PC-9 (cell line): ENCODE measurements at regions not wholly inside any gene's neighbourhood (a gene's known extent, or its start where the extent isn't known, plus 50 kb on each side); places are given as distances from the start of the nearest gene placed in this dataset.

Source experiments
- BruUV-seq: library from RNA; stranded (reverse); fragments of 400-500 nt; replicated peaks from 2 replicates; lab custom pipeline; 2021; lab: Mats Ljungman, UMichigan
- CTCF ChIA-PET: fragments of 300-600 bp; sonication (Branson Sonifier 250); formaldehyde crosslinking; loops from one replicate; lab custom pipeline; 2022; ENCODE audit warnings: antibody characterized with exemption; lab: Charles Lee
- POLR2A ChIA-PET: fragments of 300-600 bp; sonication (Branson Sonifier 250); formaldehyde crosslinking; loops from one replicate; lab custom pipeline; 2022; ENCODE audit warnings: antibody characterized with exemption; ENCODE audit not compliant: unreplicated experiment; lab: Charles Lee
- DNase-seq, 2 experiments: peaks; one replicate each; pipeline versions ENCODE4 v3.0.0 to v3.0.0-alpha.2; 2015 to 2022; ENCODE audit warnings: mixed read lengths in 1 of 2
- H2AFZ ChIP-seq: fragments of 200-600 bp; sonication (generic); 2 replicates; pipeline ENCODE4 v1.8.1; 2017; ENCODE audit warnings: antibody characterized with exemption
- H3F3A ChIP-seq: fragments of 200-600 bp; sonication (generic); 2 replicates; pipeline ENCODE4 v1.8.1; 2017; ENCODE audit warnings: antibody characterized with exemption, mild to moderate bottlenecking, low read depth; ENCODE audit not compliant: insufficient read depth
- H3K27ac ChIP-seq: fragments of 200-600 bp; sonication (generic); 2 replicates; pipeline ENCODE4 v1.6.1; 2016; ENCODE audit warnings: mixed run types
- H3K27me3 ChIP-seq: fragments of 200-600 bp; sonication (generic); 2 replicates; pipeline ENCODE4 v1.6.1; 2016; ENCODE audit warnings: low read depth, mixed run types; ENCODE audit not compliant: insufficient read depth
- H3K36me3 ChIP-seq: fragments of 200-600 bp; sonication (generic); 2 replicates; pipeline ENCODE4 v1.6.1; 2016; ENCODE audit warnings: low read depth, mixed run types
- H3K4me1 ChIP-seq: fragments of 200-600 bp; sonication (generic); replicated peaks from 2 replicates; pipeline ENCODE4 v1.6.1; 2016; ENCODE audit warnings: mixed run types; ENCODE audit not compliant: insufficient read depth
- H3K4me2 ChIP-seq: fragments of 200-600 bp; sonication (generic); 2 replicates; pipeline ENCODE4 v1.6.1; 2017; ENCODE audit warnings: mixed run types
- H3K4me3 ChIP-seq: fragments of 200-600 bp; sonication (generic); 2 replicates; pipeline ENCODE4 v1.6.1; 2016; ENCODE audit warnings: mixed run types
- H3K79me2 ChIP-seq: fragments of 200-600 bp; sonication (generic); 2 replicates; pipeline ENCODE4 v1.6.1; 2017; ENCODE audit warnings: low read depth, mixed run types
- H3K9me2 ChIP-seq: fragments of 200-600 bp; sonication (generic); 2 replicates; pipeline ENCODE4 v1.8.1; 2017; ENCODE audit warnings: mild to moderate bottlenecking; ENCODE audit not compliant: insufficient read depth
- H3K9me3 ChIP-seq: fragments of 200-600 bp; sonication (generic); 2 replicates; pipeline ENCODE4 v1.8.1; 2016; ENCODE audit warnings: low read depth; ENCODE audit not compliant: insufficient read depth
- H4K20me1 ChIP-seq: fragments of 200-600 bp; sonication (generic); 2 replicates; pipeline ENCODE4 v1.8.1; 2017; ENCODE audit not compliant: insufficient read depth
- EZH2 ChIP-seq: fragments of 200-600 bp; sonication (generic); IDR thresholded peaks from 2 replicates; pipeline ENCODE4 v1.8.0; 2017; ENCODE audit warnings: antibody characterized with exemption, low read depth
- intact Hi-C: fragments of 100-400 bp; cut with micrococcal nuclease; formaldehyde crosslinking; loops from one replicate; pipeline ENCODE4 v1.10.0; 2022; ENCODE audit not compliant: unreplicated experiment
- TF ChIP-seq, protein P1 (sequence below): fragments of 200-600 bp; sonication (generic); conservative IDR thresholded peaks from 2 replicates; pipeline ENCODE4 v1.6.1; 2017; ENCODE audit warnings: mixed run types, antibody characterized with exemption, mild to moderate bottlenecking, moderate library complexity

DNA sequence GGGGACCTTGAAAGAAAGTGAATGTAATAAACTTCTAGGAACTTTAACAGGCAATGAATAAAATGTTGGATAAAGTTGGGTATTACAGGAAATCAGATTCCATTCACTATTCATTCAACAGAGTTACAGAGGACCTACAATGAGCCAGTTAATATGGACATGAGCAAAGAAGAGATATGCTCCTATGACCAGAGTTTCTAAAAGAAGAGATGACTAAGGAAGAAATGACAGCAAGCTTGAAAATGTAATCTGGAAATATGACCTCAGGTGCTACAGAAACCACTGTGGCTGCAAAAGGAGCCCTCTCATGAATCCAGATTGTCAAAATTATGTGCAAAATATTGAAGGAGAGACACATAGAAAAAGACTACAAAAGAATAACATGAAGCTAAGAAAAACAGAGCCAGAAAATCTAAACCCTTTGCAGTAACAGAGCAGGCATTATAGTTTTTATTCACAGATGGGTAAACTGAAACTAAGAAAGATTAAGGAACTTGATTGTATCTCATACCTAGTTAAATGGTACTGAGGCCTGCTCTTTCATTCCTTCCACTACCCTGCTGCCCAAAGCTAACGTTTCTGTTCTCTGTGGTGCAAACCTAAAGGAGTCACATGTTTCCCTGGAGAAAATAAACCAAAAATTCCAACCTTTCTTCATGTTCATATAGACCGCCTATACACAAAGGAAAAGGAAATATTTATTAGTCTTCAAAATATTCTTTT is 378.3 kb downstream of the GBA3 start:
- H3K79me2 ChIP-seq: no peaks in the 10 kb centered on the region
- no peak for TF ChIP-seq EZH2
- no peaks in the 10 kb centered on the region for H3K27me3 ChIP-seq
- no peaks in the 10 kb centered on the region for H3K9me3 ChIP-seq
- no peak overlapping the region for H3K27ac ChIP-seq
- no peaks in the 10 kb centered on the region for H4K20me1 ChIP-seq
- no peaks in the 10 kb centered on the region for H3K9me2 ChIP-seq
- H2AFZ ChIP-seq: no peak overlapping the region
- ChIA-PET CTCF (no interaction called here), POLR2A (no interaction called here)
- no peaks in the 10 kb centered on the region for H3K36me3 ChIP-seq
- no peaks in the 10 kb centered on the region for H3F3A ChIP-seq
- no peak overlapping the region for H3K4me2 ChIP-seq
- intact Hi-C loops: no loop called here
- no peak for DNase-seq
- H3K4me1 ChIP-seq: no peaks in the 10 kb centered on the region
- no peak overlapping the region for H3K4me3 ChIP-seq
- BruUV-seq: no TSS peak

DNA sequence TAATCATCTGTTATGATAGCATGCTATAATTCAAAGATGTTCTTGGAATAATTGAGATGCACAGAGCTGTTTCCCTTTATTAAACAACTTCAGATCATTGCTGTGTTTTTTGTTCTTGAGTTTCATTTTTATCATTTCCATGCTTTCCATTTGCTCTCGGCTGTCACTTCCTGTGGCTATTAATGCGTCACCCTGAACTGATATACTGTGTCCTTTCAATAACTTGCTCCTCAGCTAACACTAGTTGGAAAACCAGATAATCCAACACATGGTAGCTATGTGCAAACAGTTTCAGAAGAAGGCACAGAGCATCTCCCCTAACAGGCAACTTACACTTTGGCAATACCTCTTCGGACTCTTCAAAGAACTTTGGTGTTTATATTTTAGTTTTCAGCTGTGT is 376.0 kb downstream of the GBA3 start:
- no peaks in the 10 kb centered on the region for H3F3A ChIP-seq
- DNase-seq: no peak
- no peak overlapping the region for H3K4me3 ChIP-seq
- no peaks in the 10 kb centered on the region for H3K9me3 ChIP-seq
- H2AFZ ChIP-seq: no peak overlapping the region
- no peaks in the 10 kb centered on the region for H4K20me1 ChIP-seq
- H3K79me2 ChIP-seq: no peaks in the 10 kb centered on the region
- no TSS peak for BruUV-seq
- H3K36me3 ChIP-seq: no peaks in the 10 kb centered on the region
- intact Hi-C loops: no loop called here
- H3K4me1 ChIP-seq: no peaks in the 10 kb centered on the region
- H3K4me2 ChIP-seq: no peak overlapping the region
- no peak for TF ChIP-seq EZH2
- TF ChIP-seq, protein P1, sequence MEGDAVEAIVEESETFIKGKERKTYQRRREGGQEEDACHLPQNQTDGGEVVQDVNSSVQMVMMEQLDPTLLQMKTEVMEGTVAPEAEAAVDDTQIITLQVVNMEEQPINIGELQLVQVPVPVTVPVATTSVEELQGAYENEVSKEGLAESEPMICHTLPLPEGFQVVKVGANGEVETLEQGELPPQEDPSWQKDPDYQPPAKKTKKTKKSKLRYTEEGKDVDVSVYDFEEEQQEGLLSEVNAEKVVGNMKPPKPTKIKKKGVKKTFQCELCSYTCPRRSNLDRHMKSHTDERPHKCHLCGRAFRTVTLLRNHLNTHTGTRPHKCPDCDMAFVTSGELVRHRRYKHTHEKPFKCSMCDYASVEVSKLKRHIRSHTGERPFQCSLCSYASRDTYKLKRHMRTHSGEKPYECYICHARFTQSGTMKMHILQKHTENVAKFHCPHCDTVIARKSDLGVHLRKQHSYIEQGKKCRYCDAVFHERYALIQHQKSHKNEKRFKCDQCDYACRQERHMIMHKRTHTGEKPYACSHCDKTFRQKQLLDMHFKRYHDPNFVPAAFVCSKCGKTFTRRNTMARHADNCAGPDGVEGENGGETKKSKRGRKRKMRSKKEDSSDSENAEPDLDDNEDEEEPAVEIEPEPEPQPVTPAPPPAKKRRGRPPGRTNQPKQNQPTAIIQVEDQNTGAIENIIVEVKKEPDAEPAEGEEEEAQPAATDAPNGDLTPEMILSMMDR: no peak
- ChIA-PET CTCF (no interaction called here), POLR2A (no interaction called here)
- H3K27me3 ChIP-seq: no peaks in the 10 kb centered on the region
- H3K9me2 ChIP-seq: no peaks in the 10 kb centered on the region
- no peak overlapping the region for H3K27ac ChIP-seq

DNA sequence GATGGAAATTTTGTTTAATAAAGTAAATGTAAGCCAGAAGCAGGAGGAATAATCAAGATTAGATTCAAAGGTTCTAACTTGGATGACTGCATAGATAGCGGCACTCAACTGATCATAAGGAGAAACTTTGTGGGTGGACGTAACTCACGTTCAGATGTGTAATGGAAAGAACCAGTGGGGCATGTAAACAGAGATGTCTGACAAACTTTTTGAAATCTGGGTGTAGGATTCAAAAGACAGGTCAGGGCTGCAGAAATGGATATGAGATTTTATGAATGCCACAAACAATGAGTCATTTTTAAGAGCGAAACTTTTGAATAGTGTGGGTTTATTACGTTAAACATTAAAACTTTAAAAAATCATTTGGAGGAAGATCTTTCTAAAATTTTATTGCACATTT is 375.6 kb downstream of the GBA3 start:
- Histone ChIP-seq H3F3A (no peaks in the 10 kb centered on the region), H3K4me2 (no peak overlapping the region), H3K79me2 (no peaks in the 10 kb centered on the region), H3K9me2 (no peaks in the 10 kb centered on the region), H3K27ac (no peak overlapping the region), H3K9me3 (no peaks in the 10 kb centered on the region), H3K27me3 (no peaks in the 10 kb centered on the region), H3K36me3 (no peaks in the 10 kb centered on the region), H3K4me3 (no peak overlapping the region), H4K20me1 (no peaks in the 10 kb centered on the region), H2AFZ (no peak overlapping the region), H3K4me1 (no peaks in the 10 kb centered on the region)
- ChIA-PET CTCF (no interaction called here), POLR2A (no interaction called here)
- TF ChIP-seq, protein P1: no peak
- TF ChIP-seq EZH2: no peak
- BruUV-seq: no TSS peak
- intact Hi-C loops: no loop called here
- DNase-seq: no peak

DNA sequence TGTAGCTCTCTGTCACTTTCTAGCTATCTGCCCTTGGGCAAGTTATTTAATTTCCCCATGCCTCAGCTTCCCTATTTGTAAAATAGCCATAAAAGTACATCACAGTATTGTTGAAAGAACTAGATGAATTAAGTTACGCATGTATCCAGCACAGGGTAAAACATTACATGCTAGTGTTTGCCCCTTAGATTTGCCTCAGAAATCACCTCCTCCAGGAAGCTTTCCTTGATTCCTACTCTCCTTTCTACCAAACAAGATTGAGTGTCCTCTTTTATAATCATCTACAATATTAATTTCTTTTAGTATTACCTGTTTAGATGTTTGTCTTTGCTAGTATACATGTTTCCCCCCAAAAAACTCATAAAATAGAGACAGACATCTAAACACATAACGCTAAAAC is 369.5 kb downstream of the GBA3 start:
- BruUV-seq: no TSS peak
- no peaks in the 10 kb centered on the region for H4K20me1 ChIP-seq
- ChIA-PET CTCF (no interaction called here), POLR2A (no interaction called here)
- intact Hi-C loops: no loop called here
- no peak for TF ChIP-seq EZH2
- TF ChIP-seq, protein P1: no peak
- H3K27ac ChIP-seq: no peak overlapping the region
- no peaks in the 10 kb centered on the region for H3K9me3 ChIP-seq
- no peaks in the 10 kb centered on the region for H3K36me3 ChIP-seq
- no peak overlapping the region for H2AFZ ChIP-seq
- no peaks in the 10 kb centered on the region for H3K4me1 ChIP-seq
- H3F3A ChIP-seq: no peaks in the 10 kb centered on the region
- H3K4me3 ChIP-seq: no peak overlapping the region
- no peaks in the 10 kb centered on the region for H3K27me3 ChIP-seq
- no peak for DNase-seq
- no peaks in the 10 kb centered on the region for H3K79me2 ChIP-seq
- H3K9me2 ChIP-seq: no peaks in the 10 kb centered on the region
- no peak overlapping the region for H3K4me2 ChIP-seq
